Mucosa of descending colon (tissue), 3 donors: ENCODE measurements at regions not wholly inside any gene's neighbourhood (a gene's known extent, or its start where the extent isn't known, plus 50 kb on each side); places are given as distances from the start of the nearest gene placed in this dataset.

Experiments used
- ATAC-seq: fragments of 200-7000 bp; cut with Tn5 transposase; one replicate; pipeline ENCODE4 v1.9.1; 2020; ENCODE audit warnings: mild to moderate bottlenecking, moderate library complexity
- DNase-seq, 3 donors: peaks; one replicate each; pipeline ENCODE4 v3.0.0-alpha.2; 2020
- H3K36me3 ChIP-seq: fragments of 200-600 bp; one replicate; pipeline ENCODE4 v1.8.0; 2021; ENCODE audit warnings: low read depth, mild to moderate bottlenecking
- H3K4me1 ChIP-seq: fragments of 200-600 bp; one replicate; pipeline ENCODE4 v1.8.0; 2021; ENCODE audit warnings: low read depth, mild to moderate bottlenecking
- H3K4me3 ChIP-seq: fragments of 200-600 bp; one replicate; pipeline ENCODE4 v1.8.0; 2021; ENCODE audit warnings: mild to moderate bottlenecking
- H3K9me3 ChIP-seq: fragments of 200-600 bp; one replicate; pipeline ENCODE4 v1.8.0; 2021; ENCODE audit warnings: mild to moderate bottlenecking
- intact Hi-C, 2 donors: fragments of 100-400 bp; cut with DNase I in 1 of 2; cut with micrococcal nuclease in 1 of 2; formaldehyde crosslinking; loops; one replicate each; pipeline versions ENCODE4 v1.11.0 to v1.11.1; 2022; cut with DNase I, micrococcal nuclease
- TF ChIP-seq, protein P1 (sequence below): fragments of 200-600 bp; IDR thresholded peaks from one replicate; pipeline ENCODE4 v1.8.0; 2022; ENCODE audit warnings: antibody characterized with exemption, mild to moderate bottlenecking
- donor health status: DM: no; HTN: no; CAD: no; lungs with moderate emphysema.
- donor health status: DM: no; HTN: no; CAD: no.
- donor health status: DM: no; HTN: yes; CAD: no.

GRCh38 chr4:138021139-138021830 lies 220.9 kb downstream of the SLC7A11 start:
- Histone ChIP-seq H3K9me3 (no peaks in the 10 kb centered on the region), H3K36me3 (no peaks in the 10 kb centered on the region), H3K4me3 (no peak overlapping the region), H3K4me1 (no peaks in the 10 kb centered on the region)
- ATAC-seq (no peak), DNase-seq (no peak)
- intact Hi-C loops, result no loop called here
- TF ChIP-seq, protein P1, sequence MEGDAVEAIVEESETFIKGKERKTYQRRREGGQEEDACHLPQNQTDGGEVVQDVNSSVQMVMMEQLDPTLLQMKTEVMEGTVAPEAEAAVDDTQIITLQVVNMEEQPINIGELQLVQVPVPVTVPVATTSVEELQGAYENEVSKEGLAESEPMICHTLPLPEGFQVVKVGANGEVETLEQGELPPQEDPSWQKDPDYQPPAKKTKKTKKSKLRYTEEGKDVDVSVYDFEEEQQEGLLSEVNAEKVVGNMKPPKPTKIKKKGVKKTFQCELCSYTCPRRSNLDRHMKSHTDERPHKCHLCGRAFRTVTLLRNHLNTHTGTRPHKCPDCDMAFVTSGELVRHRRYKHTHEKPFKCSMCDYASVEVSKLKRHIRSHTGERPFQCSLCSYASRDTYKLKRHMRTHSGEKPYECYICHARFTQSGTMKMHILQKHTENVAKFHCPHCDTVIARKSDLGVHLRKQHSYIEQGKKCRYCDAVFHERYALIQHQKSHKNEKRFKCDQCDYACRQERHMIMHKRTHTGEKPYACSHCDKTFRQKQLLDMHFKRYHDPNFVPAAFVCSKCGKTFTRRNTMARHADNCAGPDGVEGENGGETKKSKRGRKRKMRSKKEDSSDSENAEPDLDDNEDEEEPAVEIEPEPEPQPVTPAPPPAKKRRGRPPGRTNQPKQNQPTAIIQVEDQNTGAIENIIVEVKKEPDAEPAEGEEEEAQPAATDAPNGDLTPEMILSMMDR, result no peak

DNA sequence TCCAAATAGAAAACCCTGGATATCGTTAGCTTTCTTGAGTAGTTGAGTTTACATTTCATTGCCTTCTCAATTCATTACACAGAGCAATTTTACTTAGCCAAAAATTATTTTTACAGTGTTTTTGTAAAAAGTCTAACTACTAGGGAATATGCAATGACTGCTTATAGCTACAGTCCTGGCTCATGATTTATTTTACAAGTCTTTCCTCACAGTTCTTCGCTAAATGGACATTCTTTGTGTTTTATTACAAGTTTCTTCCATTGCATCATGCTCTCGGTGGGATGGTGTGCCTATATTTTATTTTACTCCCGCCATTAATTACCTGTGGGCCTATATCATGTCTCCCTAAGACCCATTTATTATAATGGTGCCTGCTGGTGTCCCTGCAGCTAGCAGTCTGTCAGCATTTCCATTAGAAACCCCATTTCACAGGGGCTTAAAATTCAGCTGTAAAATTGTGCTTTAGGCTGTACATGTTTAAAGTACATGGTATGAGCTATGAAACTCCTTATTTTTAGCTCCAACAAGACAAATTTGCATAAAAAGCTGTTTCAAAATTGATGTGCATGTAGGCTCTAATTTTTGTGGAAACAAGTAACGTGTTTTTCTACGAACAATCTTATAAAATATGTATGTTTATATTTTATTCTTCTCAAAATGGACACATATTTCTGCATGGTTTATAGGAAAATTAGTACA lies 227.4 kb downstream of the SLC7A11 start:
- ATAC-seq (no peak), DNase-seq (no peak)
- Histone ChIP-seq H3K9me3 (no peaks in the 10 kb centered on the region), H3K4me3 (no peak overlapping the region), H3K36me3 (no peaks in the 10 kb centered on the region), H3K4me1 (no peaks in the 10 kb centered on the region)
- TF ChIP-seq, protein P1, result no peak
- intact Hi-C loops, result no loop called here

- Histone ChIP-seq H3K4me3 (no peak overlapping the region), H3K9me3 (no peaks in the 10 kb centered on the region), H3K36me3 (no peaks in the 10 kb centered on the region), H3K4me1 (no peaks in the 10 kb centered on the region)
- DNase-seq (no peak), ATAC-seq (no peak)
- intact Hi-C loops, result no loop called here
- TF ChIP-seq, protein P1, result no peak
Observed at GRCh38 chr4:138013625-138014024, 228.5 kb downstream of the SLC7A11 start.

GRCh38 chr4:138010639-138011038 lies 231.5 kb downstream of the SLC7A11 start:
- no peak for DNase-seq
- ATAC-seq, result no peak
- Histone ChIP-seq H3K36me3 (no peaks in the 10 kb centered on the region), H3K9me3 (no peaks in the 10 kb centered on the region), H3K4me3 (no peak overlapping the region), H3K4me1 (no peaks in the 10 kb centered on the region)
- intact Hi-C loops, result no loop called here
- TF ChIP-seq, protein P1, result no peak

DNA sequence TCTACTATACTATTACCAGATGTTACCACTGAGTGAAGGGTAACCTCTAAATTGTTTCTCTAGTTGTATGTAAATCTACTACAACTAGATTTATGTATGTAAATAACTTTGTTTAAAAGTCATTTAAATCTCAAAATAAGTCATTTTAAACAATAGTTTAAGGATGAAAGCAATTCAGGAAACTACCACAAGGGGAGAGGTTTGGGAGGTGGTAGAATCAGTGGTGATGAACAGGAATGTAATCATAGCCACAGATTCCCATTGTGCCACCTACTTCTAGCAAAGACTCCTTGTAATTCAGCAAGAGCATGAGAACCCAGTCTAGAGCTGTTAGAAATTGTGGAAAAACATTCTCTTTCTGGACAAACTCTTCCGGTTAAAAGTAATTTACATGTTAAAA lies 234.6 kb downstream of the SLC7A11 start:
- TF ChIP-seq, protein P1, result no peak
- no peak for DNase-seq
- no peak overlapping the region for H3K4me3 ChIP-seq
- no peaks in the 10 kb centered on the region for H3K36me3 ChIP-seq
- intact Hi-C loops, result no loop called here
- ATAC-seq, result no peak
- H3K9me3 ChIP-seq, result no peaks in the 10 kb centered on the region
- no peaks in the 10 kb centered on the region for H3K4me1 ChIP-seq
